HEK293 (cell line): ENCODE measurements at regions not wholly inside any gene's neighbourhood (a gene's known extent, or its start where the extent isn't known, plus 50 kb on each side); places are given as distances from the start of the nearest gene placed in this dataset.

ENCODE experiments used
- BCL11A ChIP-seq: fragments of 450-650 bp; formaldehyde crosslinking; IDR thresholded peaks from 2 replicates; pipeline ENCODE4 v1.5.1; 2016; ENCODE audit warnings: low read depth, missing biosample characterization, missing genetic modification characterization
- CTCF ChIP-seq: fragments of 450-650 bp; formaldehyde crosslinking; IDR thresholded peaks from 2 replicates; pipeline ENCODE4 v1.5.1; 2016; ENCODE audit warnings: missing biosample characterization, missing genetic modification characterization
- PRDM1 ChIP-seq: fragments of 450-650 bp; formaldehyde crosslinking; IDR thresholded peaks from 2 replicates; pipeline ENCODE4; 2016; ENCODE audit warnings: missing biosample characterization, missing genetic modification characterization
- SP2 ChIP-seq: fragments of 450-650 bp; formaldehyde crosslinking; IDR thresholded peaks from 2 replicates; pipeline ENCODE4 v1.5.1; 2016; ENCODE audit warnings: missing biosample characterization, missing genetic modification characterization
- TCF7L2 ChIP-seq: IDR thresholded peaks from 2 replicates; pipeline ENCODE4 v1.6.1; 2011; ENCODE audit warnings: low read depth, mild to moderate bottlenecking, inconsistent platforms, low read length, moderate library complexity, borderline replicate concordance
- YY1 ChIP-seq: fragments of 450-650 bp; formaldehyde crosslinking; IDR thresholded peaks from 2 replicates; pipeline ENCODE4 v1.5.1; 2018; ENCODE audit warnings: missing biosample characterization, missing genetic modification characterization
- ZBTB26 ChIP-seq: fragments of 450-650 bp; formaldehyde crosslinking; optimal IDR thresholded peaks from 2 replicates; pipeline ENCODE3; 2016; ENCODE audit warnings: missing biosample characterization, mild to moderate bottlenecking, missing genetic modification characterization
- ZNF155 ChIP-seq: fragments of 450-650 bp; formaldehyde crosslinking; IDR thresholded peaks from 2 replicates; pipeline ENCODE4 v1.5.1; 2016; ENCODE audit warnings: missing biosample characterization, missing genetic modification characterization

GRCh38 chr3:117441851-117442250 lies 732.3 kb downstream of the TUSC7 start:
- no peak for TF ChIP-seq CTCF
- TF ChIP-seq PRDM1 (tag by site-specific recombination) = no peak
- TF ChIP-seq ZNF155 (tag by site-specific recombination) = no peak
- TF ChIP-seq BCL11A = no peak
- TF ChIP-seq TCF7L2 = no peak
- no peak for TF ChIP-seq ZBTB26
- no peak for TF ChIP-seq YY1 (tag by site-specific recombination)
- no peak for TF ChIP-seq SP2 (tag by site-specific recombination)
